ENCODE measurements at regions not wholly inside any gene's neighbourhood (a gene's known extent, or its start where the extent isn't known, plus 50 kb on each side); places are given as distances from the start of the nearest gene placed in this dataset.

GRCh38 chr9:118613996-118614395 lies 755.2 kb downstream of the BRINP1 start:
- Mint-ChIP-seq H3K9me3 (peaks cover 4 to 5% of the 10 kb centered on the region in 2 donors), H3K27ac (no peak overlapping the region), H3K27me3 (no peaks in the 10 kb centered on the region), H3K4me3 (no peak overlapping the region), H3K36me3 (no peaks in the 10 kb centered on the region), H3K4me1 (no peaks in the 10 kb centered on the region)
- DNase-seq (no peak), ATAC-seq (replicated peaks) (no peak)

DNA sequence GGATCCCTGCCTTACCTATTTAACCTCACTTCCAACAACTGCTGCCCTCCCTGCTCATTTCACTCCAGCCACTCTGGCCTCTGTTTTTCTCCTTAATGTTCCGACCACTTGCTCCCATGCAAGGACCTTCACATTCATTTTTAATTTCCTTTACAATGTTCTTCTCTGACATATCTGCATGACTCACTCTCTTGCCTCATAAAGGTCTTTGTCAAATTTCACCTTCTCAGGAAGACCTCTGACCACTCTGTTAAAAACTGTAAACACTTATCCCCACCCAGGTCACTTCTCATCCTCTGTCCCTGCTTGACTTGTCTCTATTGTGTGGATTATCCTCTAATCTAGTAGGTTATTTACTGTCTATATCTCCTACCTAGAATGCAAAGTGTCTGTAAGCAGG lies 751.2 kb downstream of the BRINP1 start:
- DNase-seq: no peak
- Mint-ChIP-seq H3K27me3 (no peaks in the 10 kb centered on the region), H3K4me3 (no peak overlapping the region), H3K27ac (no peak overlapping the region), H3K36me3 (no peaks in the 10 kb centered on the region), H3K9me3 (peaks cover 0 to 9% of the 10 kb centered on the region in 2 donors), H3K4me1 (no peaks in the 10 kb centered on the region)
- ATAC-seq (replicated peaks): no peak

DNA sequence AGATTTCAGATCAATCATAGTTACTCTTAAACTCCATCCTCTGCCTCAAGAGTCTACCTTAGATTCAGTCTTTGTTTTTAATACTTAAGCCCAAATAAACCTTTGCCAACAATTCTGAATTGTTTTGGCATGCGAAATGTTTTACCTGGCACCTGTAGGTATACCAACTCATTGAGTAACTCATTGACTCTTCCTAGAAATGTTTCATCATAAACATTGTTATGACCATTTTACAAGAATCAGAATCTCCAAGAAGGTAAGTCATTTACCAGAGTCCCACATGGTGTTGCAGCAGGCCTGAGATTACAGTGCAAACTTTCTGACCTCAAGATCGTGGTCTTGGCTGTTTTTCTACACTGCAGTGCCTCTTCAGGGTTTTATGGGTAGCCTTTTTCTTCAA lies 750.4 kb downstream of the BRINP1 start:
- ATAC-seq (replicated peaks): no peak
- no peaks in the 10 kb centered on the region for H3K4me1 Mint-ChIP-seq
- H3K9me3 Mint-ChIP-seq: peaks cover 0 to 9% of the 10 kb centered on the region in 2 donors
- H3K27ac Mint-ChIP-seq: no peak overlapping the region
- no peak overlapping the region for H3K4me3 Mint-ChIP-seq
- DNase-seq: no peak
- H3K36me3 Mint-ChIP-seq: no peaks in the 10 kb centered on the region
- H3K27me3 Mint-ChIP-seq: no peaks in the 10 kb centered on the region

- Mint-ChIP-seq H3K4me3 (no peak overlapping the region), H3K27me3 (no peaks in the 10 kb centered on the region), H3K9me3 (peaks cover 1 to 3% of the 10 kb centered on the region in 2 donors), H3K36me3 (no peaks in the 10 kb centered on the region), H3K4me1 (no peaks in the 10 kb centered on the region), H3K27ac (no peak overlapping the region)
- ATAC-seq (replicated peaks): no peak
- DNase-seq: no peak
These were observed 744.6 kb downstream of the BRINP1 start for GRCh38 chr9:118624608-118625007.

DNA sequence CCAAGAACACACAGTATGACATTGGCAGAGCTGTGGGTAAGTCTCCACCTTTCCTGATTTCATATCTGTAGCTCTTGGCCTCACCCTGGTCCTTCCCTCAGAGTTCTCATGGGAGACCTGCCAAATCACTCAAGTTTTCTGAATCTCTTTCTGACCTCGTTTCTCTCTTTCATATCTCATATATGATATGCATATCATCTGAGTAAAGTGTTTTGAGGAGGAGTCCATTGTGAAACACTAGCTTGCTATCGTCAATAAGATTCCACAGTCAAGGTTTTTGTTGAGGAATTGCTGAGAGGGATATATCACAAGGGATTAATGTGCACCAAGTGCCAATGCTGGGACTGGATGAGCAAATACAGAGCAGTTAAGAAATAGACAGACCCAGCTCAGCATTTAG lies 739.2 kb downstream of the BRINP1 start:
- H3K27ac Mint-ChIP-seq: no peak overlapping the region
- ATAC-seq (replicated peaks) (no peak), DNase-seq (no peak)
- no peaks in the 10 kb centered on the region for H3K36me3 Mint-ChIP-seq
- H3K4me3 Mint-ChIP-seq: no peak overlapping the region
- H3K27me3 Mint-ChIP-seq: no peaks in the 10 kb centered on the region
- H3K9me3 Mint-ChIP-seq: peaks cover 7 to 15% of the 10 kb centered on the region in 2 donors
- H3K4me1 Mint-ChIP-seq: no peaks in the 10 kb centered on the region

DNA sequence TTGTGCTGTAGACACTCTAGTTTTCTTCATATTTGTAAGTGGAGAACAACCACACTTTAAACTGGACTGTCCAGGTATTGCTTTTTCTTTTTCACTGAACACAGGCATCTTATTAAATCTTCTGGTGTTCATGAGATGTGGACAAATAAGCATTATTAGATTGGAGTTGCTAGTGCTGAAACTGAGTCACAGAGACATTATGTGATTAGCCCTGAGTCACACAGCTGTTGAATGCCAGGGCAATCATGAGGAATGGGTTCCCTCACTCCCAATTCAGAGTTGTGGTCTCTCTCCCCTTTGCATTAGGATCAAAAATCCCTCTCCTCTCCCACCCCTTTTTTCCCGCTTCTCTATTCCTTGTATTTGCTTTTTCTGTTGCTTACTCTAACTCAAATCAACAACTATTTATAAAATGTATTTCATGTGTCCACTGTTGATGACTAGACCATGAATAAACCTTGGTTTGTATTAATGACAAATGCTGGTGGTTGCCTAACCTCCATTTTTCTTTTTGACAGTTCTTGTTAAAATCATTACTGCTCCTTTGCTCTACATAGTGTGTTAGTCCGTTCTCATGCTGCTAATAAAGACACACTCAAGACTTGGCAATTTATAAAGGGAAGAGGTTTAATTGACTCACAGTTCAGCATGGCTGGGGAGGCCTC lies 738.2 kb downstream of the BRINP1 start:
- no peak overlapping the region for H3K4me3 Mint-ChIP-seq
- DNase-seq (no peak), ATAC-seq (replicated peaks) (no peak)
- peaks cover 6 to 15% of the 10 kb centered on the region in 2 donors for H3K9me3 Mint-ChIP-seq
- H3K36me3 Mint-ChIP-seq: no peaks in the 10 kb centered on the region
- no peaks in the 10 kb centered on the region for H3K27me3 Mint-ChIP-seq
- no peak overlapping the region for H3K27ac Mint-ChIP-seq
- no peaks in the 10 kb centered on the region for H3K4me1 Mint-ChIP-seq

DNA sequence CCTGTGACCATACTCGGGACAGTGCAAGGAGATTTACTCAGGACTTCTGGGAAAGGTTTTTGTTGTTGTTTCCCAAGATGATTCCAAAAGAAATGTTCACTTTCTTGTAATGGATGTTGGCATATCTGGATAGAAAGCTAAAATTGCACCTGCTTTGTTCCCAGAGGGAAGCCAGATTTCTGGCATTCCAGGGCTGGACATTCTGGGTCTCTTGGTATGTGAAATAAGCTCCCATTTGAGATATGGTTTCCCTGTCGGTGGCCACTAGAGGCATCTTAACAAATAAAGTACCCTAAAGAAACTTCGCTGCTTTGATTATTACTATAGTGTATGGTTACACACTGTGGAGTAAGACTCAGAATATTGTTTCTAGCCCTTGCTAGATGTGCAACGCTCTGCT lies 737.3 kb downstream of the BRINP1 start:
- H3K27ac Mint-ChIP-seq: no peak overlapping the region
- no peaks in the 10 kb centered on the region for H3K36me3 Mint-ChIP-seq
- no peaks in the 10 kb centered on the region for H3K4me1 Mint-ChIP-seq
- no peaks in the 10 kb centered on the region for H3K27me3 Mint-ChIP-seq
- no peak overlapping the region for H3K4me3 Mint-ChIP-seq
- no peak for DNase-seq
- peaks cover 6 to 15% of the 10 kb centered on the region in 2 donors for H3K9me3 Mint-ChIP-seq
- ATAC-seq (replicated peaks): no peak

- Mint-ChIP-seq H3K36me3 (no peaks in the 10 kb centered on the region), H3K4me3 (no peak overlapping the region), H3K27ac (no peak overlapping the region), H3K4me1 (no peaks in the 10 kb centered on the region), H3K27me3 (no peaks in the 10 kb centered on the region), H3K9me3 (peaks cover 14 to 19% of the 10 kb centered on the region in 2 donors)
- no peak for DNase-seq
- ATAC-seq (replicated peaks): no peak
These were observed 733.8 kb downstream of the BRINP1 start for GRCh38 chr9:118635416-118635815.

DNA sequence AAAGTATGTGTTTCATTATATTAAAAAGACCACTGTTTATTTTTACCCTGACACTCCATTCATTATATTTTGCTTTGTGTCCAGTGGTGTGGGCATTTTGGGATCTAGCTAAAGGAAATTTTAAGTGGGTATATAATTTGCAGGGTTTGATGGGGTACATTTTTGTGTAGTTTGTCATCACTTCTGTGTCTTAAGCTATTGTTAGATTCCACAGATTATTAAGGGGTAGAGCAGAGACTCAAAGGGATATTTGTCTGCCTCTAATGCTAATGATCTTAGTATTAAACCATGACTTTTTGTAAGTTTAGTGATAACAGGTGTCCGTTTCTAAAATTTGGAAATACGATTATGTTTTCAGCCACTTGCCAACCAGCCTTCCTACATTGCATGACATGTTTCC lies 731.6 kb downstream of the BRINP1 start:
- Mint-ChIP-seq H3K4me3 (no peak overlapping the region), H3K27me3 (no peaks in the 10 kb centered on the region), H3K4me1 (no peaks in the 10 kb centered on the region), H3K36me3 (no peaks in the 10 kb centered on the region), H3K9me3 (peaks cover 14% of the 10 kb centered on the region in 2 donors), H3K27ac (no peak overlapping the region)
- ATAC-seq (replicated peaks): no peak
- no peak for DNase-seq

GRCh38 chr9:118640836-118641560 lies 728.2 kb downstream of the BRINP1 start:
- Mint-ChIP-seq H3K9me3 (peaks cover 9 to 15% of the 10 kb centered on the region in 2 donors), H3K4me3 (no peak overlapping the region), H3K36me3 (no peaks in the 10 kb centered on the region), H3K27me3 (no peaks in the 10 kb centered on the region), H3K27ac (no peak overlapping the region), H3K4me1 (no peaks in the 10 kb centered on the region)
- DNase-seq: no peak
- no peak for ATAC-seq (replicated peaks)

GRCh38 chr9:118643118-118643517 lies 726.1 kb downstream of the BRINP1 start:
- Mint-ChIP-seq H3K4me3 (no peak overlapping the region), H3K27ac (no peak overlapping the region), H3K4me1 (no peaks in the 10 kb centered on the region), H3K27me3 (no peaks in the 10 kb centered on the region), H3K9me3 (peaks cover 12 to 14% of the 10 kb centered on the region in 2 donors), H3K36me3 (no peaks in the 10 kb centered on the region)
- ATAC-seq (replicated peaks) (no peak), DNase-seq (no peak)

- H3K36me3 Mint-ChIP-seq: no peaks in the 10 kb centered on the region
- no peaks in the 10 kb centered on the region for H3K27me3 Mint-ChIP-seq
- no peak overlapping the region for H3K27ac Mint-ChIP-seq
- H3K4me1 Mint-ChIP-seq: no peaks in the 10 kb centered on the region
- H3K4me3 Mint-ChIP-seq: no peak overlapping the region
- ATAC-seq (replicated peaks) (no peak), DNase-seq (no peak)
- peaks cover 8 to 11% of the 10 kb centered on the region in 2 donors for H3K9me3 Mint-ChIP-seq
These were observed 725.2 kb downstream of the BRINP1 start for GRCh38 chr9:118644066-118644465.

GRCh38 chr9:118647331-118647730 lies 721.9 kb downstream of the BRINP1 start:
- H3K36me3 Mint-ChIP-seq: no peaks in the 10 kb centered on the region
- H3K4me1 Mint-ChIP-seq: no peaks in the 10 kb centered on the region
- H3K27ac Mint-ChIP-seq: no peak overlapping the region
- no peak overlapping the region for H3K4me3 Mint-ChIP-seq
- no peaks in the 10 kb centered on the region for H3K27me3 Mint-ChIP-seq
- ATAC-seq (replicated peaks) (no peak), DNase-seq (no peak)
- H3K9me3 Mint-ChIP-seq: peaks cover 7 to 8% of the 10 kb centered on the region in 2 donors

GRCh38 chr9:118650417-118650816 lies 718.8 kb downstream of the BRINP1 start:
- Mint-ChIP-seq H3K27ac (no peak overlapping the region), H3K4me1 (no peaks in the 10 kb centered on the region), H3K36me3 (no peaks in the 10 kb centered on the region), H3K27me3 (no peaks in the 10 kb centered on the region), H3K9me3 (peaks cover 5 to 7% of the 10 kb centered on the region in 2 donors), H3K4me3 (no peak overlapping the region)
- ATAC-seq (replicated peaks) (no peak), DNase-seq (no peak)

- H3K36me3 Mint-ChIP-seq: no peaks in the 10 kb centered on the region
- no peaks in the 10 kb centered on the region for H3K27me3 Mint-ChIP-seq
- no peak overlapping the region for H3K27ac Mint-ChIP-seq
- no peak for ATAC-seq (replicated peaks)
- peaks cover 1 to 2% of the 10 kb centered on the region in 2 donors for H3K9me3 Mint-ChIP-seq
- DNase-seq: no peak
- no peak overlapping the region for H3K4me3 Mint-ChIP-seq
- no peaks in the 10 kb centered on the region for H3K4me1 Mint-ChIP-seq
These were observed 717.7 kb downstream of the BRINP1 start for GRCh38 chr9:118651511-118651910.
